Aorta (tissue), 5 donors: ENCODE measurements at regions not wholly inside any gene's neighbourhood (a gene's known extent, or its start where the extent isn't known, plus 50 kb on each side); places are given as distances from the start of the nearest gene placed in this dataset.

ENCODE experiments used
- ATAC-seq: fragments of 200-7000 bp; cut with Tn5 transposase; one replicate; pipeline ENCODE4 v1.9.1; 2022; ENCODE audit warnings: moderate library complexity; ENCODE audit not compliant: low FRiP score
- DNase-seq, 2 donors: peaks; one replicate each; pipeline ENCODE4 v3.0.0-alpha.2; 2020
- H3K27ac ChIP-seq, 2 donors: one replicate each; pipeline ENCODE4 v1.5.1; 2013; ENCODE audit warnings: low read length in 2 of 2, mild to moderate bottlenecking in 2 of 2, moderate library complexity in 2 of 2, control low read depth in 1 of 2, inconsistent platforms in 1 of 2, low read depth in 1 of 2
- H3K27me3 ChIP-seq, 2 donors: one replicate each; pipeline ENCODE4 v1.6.1; 2013; ENCODE audit warnings: control low read depth in 1 of 2, low read length in 1 of 2, mild to moderate bottlenecking in 1 of 2, moderate library complexity in 1 of 2; ENCODE audit not compliant: insufficient read depth in 2 of 2, control insufficient read depth in 1 of 2
- H3K36me3 ChIP-seq, 2 donors: one replicate each; pipeline ENCODE4 v1.6.1; 2013; ENCODE audit warnings: control low read depth in 1 of 2, low read length in 1 of 2, mild to moderate bottlenecking in 1 of 2; ENCODE audit not compliant: insufficient read depth in 2 of 2, control insufficient read depth in 1 of 2
- H3K4me1 ChIP-seq, 2 donors: one replicate each; pipeline ENCODE4 v1.6.1; 2013; ENCODE audit warnings: low read length in 2 of 2, control low read depth in 1 of 2, mild to moderate bottlenecking in 1 of 2, moderate library complexity in 1 of 2; ENCODE audit not compliant: insufficient read depth in 2 of 2, control insufficient read depth in 1 of 2
- H3K4me3 ChIP-seq, 2 donors: one replicate each; pipeline ENCODE4 v1.5.1; 2013; ENCODE audit warnings: low read length in 2 of 2, control low read depth in 1 of 2, mild to moderate bottlenecking in 1 of 2
- H3K9me3 ChIP-seq: one replicate; pipeline ENCODE4 v1.6.1; 2013; ENCODE audit warnings: mild to moderate bottlenecking, low read length; ENCODE audit not compliant: control insufficient read depth
- WGBS, 2 donors: extraction: QIAGEN DNeasy Blood & Tissue Kit; methylation state at CpG; one replicate each; pipeline ENCODE4 v1.1.7; 2013; 5-methylcytosine and 5-hydroxymethylcytosine counted together
- intact Hi-C, 2 donors: fragments of 100-400 bp; cut with DNase I; formaldehyde crosslinking; loops; one replicate each; pipeline versions ENCODE4 v1.14.2 to v1.15.0; 2022
- donor health status: healthy with polysubstance abuse.
- donor health status: Bipolar disorder and iron deficiency.
- donor health status: DM: no; HTN: no; CAD: no.
- donor health status: DM: no; HTN: no; CAD: no.
- donor health status: DM: yes; HTN: yes; CAD: no.

- Histone ChIP-seq H3K27me3 (no peaks in the 10 kb centered on the region), H3K9me3 (no peaks in the 10 kb centered on the region), H3K27ac (no peak overlapping the region), H3K4me3 (no peak overlapping the region), H3K4me1 (peaks cover 0 to 5% of the 10 kb centered on the region in 2 donors), H3K36me3 (no peaks in the 10 kb centered on the region)
- 15% methylated on average over 1 of the region's 1 CpG for WGBS, 2 donors
- intact Hi-C loops = no loop called here
- DNase-seq (no peak), ATAC-seq (no peak)
These were observed 311.6 kb downstream of the MSX2 start for GRCh38 chr5:175035882-175036533.

DNA sequence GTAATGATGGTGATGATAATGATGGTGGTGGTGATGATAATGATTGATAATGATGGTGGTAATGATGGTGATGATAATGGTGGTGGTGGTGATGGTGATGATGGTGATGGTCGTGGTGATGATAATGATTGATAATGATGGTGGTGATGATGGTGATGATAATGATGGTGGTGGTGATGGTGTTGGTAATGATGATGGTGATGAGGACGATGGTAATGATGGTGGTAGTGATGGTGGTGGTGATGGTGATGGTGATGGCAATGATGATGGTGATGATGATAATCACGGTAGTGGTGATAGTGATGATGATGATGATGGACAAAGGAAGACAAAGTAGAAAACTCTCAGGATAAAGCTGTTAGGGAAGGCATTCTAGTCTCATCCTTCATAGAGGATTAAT, 310.5 kb downstream of the MSX2 start:
- Histone ChIP-seq H3K4me1 (peaks cover 0 to 5% of the 10 kb centered on the region in 2 donors), H3K9me3 (no peaks in the 10 kb centered on the region), H3K27me3 (no peaks in the 10 kb centered on the region), H3K36me3 (no peaks in the 10 kb centered on the region), H3K27ac (no peak overlapping the region), H3K4me3 (no peak overlapping the region)
- DNase-seq (no peak), ATAC-seq (no peak)
- WGBS, 2 donors = 92 to 95% methylated on average over 3 of the region's 3 CpGs
- intact Hi-C loops = no loop called here

DNA sequence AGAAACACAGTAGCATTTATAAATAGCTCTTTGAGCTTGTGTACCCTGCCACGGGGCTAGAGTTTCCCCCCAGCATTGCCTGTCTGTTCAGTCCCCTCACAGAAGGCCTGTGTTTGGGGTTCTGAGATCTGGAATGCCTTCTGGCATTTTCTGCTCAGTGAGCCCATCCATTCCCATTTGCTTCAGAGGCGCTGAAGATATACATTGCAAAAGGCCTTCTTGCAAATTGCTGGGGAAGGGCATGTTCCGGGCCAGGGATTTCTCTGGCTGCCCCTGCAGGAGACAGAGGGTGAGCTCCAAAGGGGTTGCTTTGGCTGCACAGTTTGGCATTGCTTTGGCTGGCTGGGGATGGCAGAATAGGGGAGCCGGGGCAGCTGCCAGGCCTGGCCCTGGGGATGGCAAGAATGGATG, 308.4 kb downstream of the MSX2 start:
- peaks cover 0 to 5% of the 10 kb centered on the region in 2 donors for H3K4me1 ChIP-seq
- H3K4me3 ChIP-seq = no peak overlapping the region
- no peaks in the 10 kb centered on the region for H3K9me3 ChIP-seq
- no peaks in the 10 kb centered on the region for H3K27me3 ChIP-seq
- DNase-seq = no peak
- peak overlapping the region; percentile 1 to 32 for H3K27ac ChIP-seq
- 23 to 26% methylated on average over 4 of the region's 4 CpGs for WGBS, 2 donors
- no peak for ATAC-seq
- intact Hi-C loops = no loop called here
- H3K36me3 ChIP-seq = no peaks in the 10 kb centered on the region

- Histone ChIP-seq H3K4me1 (peaks cover 0 to 5% of the 10 kb centered on the region in 2 donors), H3K36me3 (no peaks in the 10 kb centered on the region), H3K4me3 (no peak overlapping the region), H3K9me3 (peaks cover under 1% of the 10 kb centered on the region), H3K27ac (peak overlapping the region; percentile 1 to 17), H3K27me3 (no peaks in the 10 kb centered on the region)
- 2 to 9% methylated on average over 2 of the region's 2 CpGs for WGBS, 2 donors
- no peak for ATAC-seq
- DNase-seq = no peak
- intact Hi-C loops = no loop called here
These were observed 307.6 kb downstream of the MSX2 start for GRCh38 chr5:175032013-175032412.

GRCh38 chr5:175027390-175027789, 303.0 kb downstream of the MSX2 start:
- DNase-seq (no peak), ATAC-seq (no peak)
- Histone ChIP-seq H3K27me3 (no peaks in the 10 kb centered on the region), H3K4me1 (peaks cover 0 to 5% of the 10 kb centered on the region in 2 donors), H3K9me3 (peaks cover 2% of the 10 kb centered on the region), H3K4me3 (no peak overlapping the region), H3K36me3 (no peaks in the 10 kb centered on the region), H3K27ac (no peak overlapping the region)
- 97 to 99% methylated on average over 3 of the region's 3 CpGs for WGBS, 2 donors
- intact Hi-C loops = no loop called here

DNA sequence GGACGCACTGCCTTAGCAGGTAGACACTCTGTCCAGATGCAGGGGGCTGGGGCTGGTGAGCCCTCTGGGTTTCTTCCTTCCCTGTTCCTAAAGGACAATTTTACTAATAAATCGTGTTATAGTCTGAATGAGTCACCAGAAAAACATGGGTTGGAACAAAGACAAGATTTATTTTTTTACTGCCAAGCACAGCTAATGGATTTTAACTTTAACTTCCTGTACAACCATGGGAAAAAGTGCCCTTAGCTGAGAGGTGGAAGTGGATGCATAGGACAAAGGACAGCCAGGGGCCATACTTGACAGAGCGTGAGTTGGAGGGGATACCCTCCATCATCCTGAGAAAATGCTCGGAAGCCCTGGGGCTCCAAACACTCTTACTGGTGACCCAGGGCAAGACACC, 300.7 kb downstream of the MSX2 start:
- H3K27ac ChIP-seq = peak overlapping the region in 1 of 2 donors; percentile 32
- 14 to 25% methylated on average over 4 of the region's 4 CpGs for WGBS, 2 donors
- H3K4me3 ChIP-seq = no peak overlapping the region
- H3K4me1 ChIP-seq = no peaks in the 10 kb centered on the region
- DNase-seq (no peak), ATAC-seq (peak; percentile 31)
- H3K27me3 ChIP-seq = no peaks in the 10 kb centered on the region
- intact Hi-C loops = no loop called here
- no peaks in the 10 kb centered on the region for H3K36me3 ChIP-seq
- peaks cover 2% of the 10 kb centered on the region for H3K9me3 ChIP-seq

- no peak overlapping the region for H3K27ac ChIP-seq
- no peaks in the 10 kb centered on the region for H3K36me3 ChIP-seq
- H3K4me3 ChIP-seq = no peak overlapping the region
- DNase-seq (no peak), ATAC-seq (no peak)
- no peaks in the 10 kb centered on the region for H3K4me1 ChIP-seq
- H3K9me3 ChIP-seq = peaks cover 1% of the 10 kb centered on the region
- WGBS, 2 donors = 71 to 73% methylated on average over 8 of the region's 8 CpGs
- intact Hi-C loops = no loop called here
- no peaks in the 10 kb centered on the region for H3K27me3 ChIP-seq
These were observed 297.7 kb downstream of the MSX2 start for GRCh38 chr5:175021841-175022625.

- 76 to 85% methylated on average over 2 of the region's 2 CpGs for WGBS, 2 donors
- intact Hi-C loops = no loop called here
These were observed 296.9 kb downstream of the MSX2 start for GRCh38 chr5:175021321-175021720.

More at GRCh38 chr5:175021321-175021720, 296.9 kb downstream of the MSX2 start:
- ATAC-seq (no peak), DNase-seq (no peak)
- H3K27ac ChIP-seq = no peak overlapping the region
- no peaks in the 10 kb centered on the region for H3K36me3 ChIP-seq
- H3K4me1 ChIP-seq = no peaks in the 10 kb centered on the region
- no peak overlapping the region for H3K4me3 ChIP-seq
- no peaks in the 10 kb centered on the region for H3K9me3 ChIP-seq
- no peaks in the 10 kb centered on the region for H3K27me3 ChIP-seq
